GM18520 (cell line): ENCODE measurements at regions not wholly inside any gene's neighbourhood (a gene's known extent, or its start where the extent isn't known, plus 50 kb on each side); places are given as distances from the start of the nearest gene placed in this dataset.

ENCODE experiments used
- ATAC-seq: cut with Tn5 transposase; IDR thresholded peaks from one replicate; pipeline ENCODE4 v1.9.1; 2021; ENCODE audit not compliant: unreplicated experiment

DNA sequence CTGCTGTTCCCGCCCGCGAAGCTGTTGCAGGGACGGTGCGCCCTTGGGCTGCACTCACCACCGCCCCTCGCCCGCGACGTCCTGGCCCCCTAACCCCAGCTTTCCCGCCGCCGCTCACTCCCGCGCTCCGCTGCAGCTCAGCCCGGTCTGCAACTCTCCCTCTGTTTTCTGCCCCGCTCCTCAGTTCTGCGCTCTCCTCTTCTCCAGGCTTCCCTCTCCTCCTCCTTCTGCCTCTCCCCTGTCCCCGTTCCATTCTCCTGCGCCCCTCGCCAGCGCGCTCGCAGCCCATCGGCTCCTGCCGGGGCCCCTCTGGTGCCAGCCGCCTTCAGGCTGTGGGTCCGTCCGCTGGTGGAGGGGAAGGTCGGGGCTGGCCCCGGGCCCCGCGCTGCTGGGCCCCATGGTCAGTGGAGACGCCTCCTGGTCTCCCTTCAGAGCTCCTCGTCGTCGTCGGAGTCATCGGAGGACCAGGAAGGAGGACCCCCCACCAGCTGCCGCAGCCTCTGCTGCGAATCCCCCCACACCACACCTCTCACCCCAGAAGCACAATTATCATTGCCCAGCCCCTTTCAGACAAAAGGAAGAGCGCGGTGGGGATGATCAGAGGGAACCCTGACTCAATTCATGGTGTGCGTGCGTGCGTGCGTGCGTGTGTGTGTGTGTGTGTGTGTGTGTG is 223.2 kb upstream of the FOXF1 start:
- no peak for ATAC-seq

DNA sequence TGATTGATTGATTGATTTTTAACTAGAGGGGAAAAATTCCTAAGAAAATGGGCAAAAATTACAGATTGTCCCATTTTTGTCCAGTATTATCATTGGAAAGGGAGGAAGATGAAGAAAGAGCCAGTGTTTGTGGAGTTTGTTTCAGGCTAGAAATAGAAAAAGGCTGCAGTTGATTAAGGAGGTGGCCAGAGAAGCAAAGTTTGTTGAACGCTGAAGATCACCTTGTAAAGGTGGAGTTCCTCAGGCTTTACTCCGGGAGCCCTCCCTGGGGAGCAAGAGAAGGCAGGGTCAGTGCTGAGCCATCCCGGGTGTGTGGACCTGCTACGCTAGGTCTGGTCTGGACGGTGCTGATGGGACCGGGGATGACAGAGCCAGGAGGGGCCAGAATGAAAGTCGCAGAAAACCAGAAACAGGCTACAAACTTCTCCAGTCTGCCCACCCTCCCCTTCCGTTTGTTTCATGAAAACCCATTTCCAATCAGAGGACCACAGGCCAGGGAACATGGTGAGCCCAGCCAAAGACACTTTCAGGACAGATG is 222.6 kb upstream of the FOXF1 start:
- ATAC-seq = no peak

DNA sequence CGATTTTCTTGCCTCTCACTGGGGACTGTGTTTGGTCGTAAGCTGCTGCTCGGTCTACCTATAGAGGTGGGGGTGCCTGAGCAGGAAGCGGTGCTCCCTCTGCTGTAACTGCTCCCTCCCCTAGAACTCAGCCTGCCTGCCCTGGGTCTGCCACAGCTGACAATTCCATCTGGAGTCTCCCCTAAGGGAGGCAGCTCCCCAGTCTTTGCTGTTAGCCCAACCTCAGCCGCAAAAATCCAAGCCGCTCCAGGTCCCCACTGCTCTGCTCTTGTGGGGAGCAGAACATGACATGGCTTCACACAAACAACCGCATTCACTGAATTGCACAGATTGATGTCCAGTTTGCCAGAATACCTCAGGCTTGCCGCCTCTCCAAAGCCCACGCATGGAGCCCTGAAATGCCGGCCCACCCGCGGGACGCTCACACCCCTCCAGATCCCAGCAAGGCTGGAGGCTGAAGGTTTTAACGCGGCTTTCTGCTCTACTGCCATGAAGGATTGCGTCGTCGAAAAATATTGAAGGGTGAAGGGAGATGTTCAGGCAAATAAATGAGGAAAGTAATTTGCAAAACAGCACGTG is 221.5 kb upstream of the FOXF1 start:
- no peak for ATAC-seq

DNA sequence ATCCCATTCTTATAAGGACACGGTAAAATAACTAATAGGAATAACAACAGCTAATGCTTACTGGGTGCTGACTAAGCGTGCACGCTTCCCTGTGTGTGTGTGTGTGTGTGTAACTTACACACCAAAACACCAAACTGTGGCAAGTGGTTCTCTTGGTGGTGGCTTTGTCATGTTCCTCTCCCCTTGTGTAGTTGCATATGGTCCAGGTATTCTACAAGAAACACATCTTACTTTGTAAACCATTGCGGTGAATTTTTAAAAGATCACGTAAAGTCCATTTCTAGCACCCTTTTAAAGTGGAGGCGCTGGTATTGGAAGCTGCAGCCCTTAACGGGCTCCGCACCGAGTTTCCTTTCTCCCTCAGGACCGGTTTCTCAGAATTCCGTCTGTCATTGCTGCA is 221.0 kb upstream of the FOXF1 start:
- no peak for ATAC-seq

DNA sequence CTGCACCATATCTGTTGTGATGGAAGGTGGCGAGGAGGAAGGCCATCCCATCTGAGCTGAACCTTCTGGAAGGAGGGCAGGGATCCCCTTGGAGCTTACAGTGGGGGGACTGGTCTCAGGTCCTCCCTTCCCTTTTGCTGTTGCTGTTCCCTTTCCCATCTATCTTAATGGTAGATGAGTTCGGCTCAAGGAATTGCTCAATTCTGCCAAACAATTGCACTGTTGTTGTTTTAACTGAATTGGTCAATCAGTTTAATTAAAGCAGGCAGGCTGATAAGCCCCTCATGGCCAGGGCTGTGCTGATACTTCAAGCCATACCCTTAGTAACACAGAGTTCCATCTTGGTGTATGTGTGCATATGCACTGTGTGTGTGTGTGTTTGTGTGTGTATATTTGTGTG is 220.4 kb upstream of the FOXF1 start:
- no peak for ATAC-seq

DNA sequence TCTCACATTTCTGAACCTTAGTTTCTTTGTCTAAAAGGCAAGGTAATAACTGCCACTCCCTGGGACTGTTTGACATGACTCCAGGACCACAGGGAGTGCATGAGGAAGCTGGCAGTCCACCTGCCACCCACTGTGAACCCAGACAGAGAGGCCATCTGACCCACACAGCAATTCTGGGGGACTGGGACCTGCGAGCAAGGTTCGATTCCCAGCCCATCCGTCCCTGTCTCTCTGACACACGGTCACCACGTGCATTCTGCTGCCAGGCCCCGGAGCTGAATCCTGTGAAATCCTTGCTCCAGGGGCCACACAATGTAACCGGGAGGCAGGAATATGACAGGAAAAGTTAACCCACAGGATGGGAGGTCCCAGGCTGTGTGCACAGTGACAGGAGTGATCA is 218.8 kb upstream of the FOXF1 start:
- ATAC-seq = no peak

DNA sequence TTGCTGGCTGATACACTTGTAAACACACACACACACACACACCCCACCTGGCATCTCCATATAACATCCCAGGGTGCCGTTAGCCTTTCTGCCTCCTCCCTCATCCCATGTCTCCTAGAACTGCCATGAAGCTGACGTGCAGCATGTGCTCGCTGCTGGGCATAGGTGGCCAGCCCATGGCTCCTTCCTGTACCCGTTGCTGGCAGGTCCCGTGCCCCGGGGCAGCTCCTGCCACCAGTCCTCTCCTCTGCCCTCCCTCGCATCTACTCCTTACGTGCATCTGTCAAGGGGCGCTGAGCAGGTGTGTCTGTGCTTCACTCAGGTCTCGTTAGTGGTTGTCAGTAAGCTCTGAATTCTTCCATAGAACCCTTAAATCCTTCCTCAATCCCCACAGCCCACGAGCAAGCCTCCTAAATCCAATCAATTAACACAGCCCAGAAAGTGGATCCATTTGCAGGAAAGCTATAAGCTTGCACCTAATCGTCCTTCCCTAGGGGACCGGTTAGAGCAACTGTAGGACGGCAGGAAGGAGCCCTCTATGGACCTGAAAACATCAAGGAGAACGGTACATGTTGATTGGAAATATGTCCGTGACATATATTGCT is 218.1 kb upstream of the FOXF1 start:
- no peak for ATAC-seq

DNA sequence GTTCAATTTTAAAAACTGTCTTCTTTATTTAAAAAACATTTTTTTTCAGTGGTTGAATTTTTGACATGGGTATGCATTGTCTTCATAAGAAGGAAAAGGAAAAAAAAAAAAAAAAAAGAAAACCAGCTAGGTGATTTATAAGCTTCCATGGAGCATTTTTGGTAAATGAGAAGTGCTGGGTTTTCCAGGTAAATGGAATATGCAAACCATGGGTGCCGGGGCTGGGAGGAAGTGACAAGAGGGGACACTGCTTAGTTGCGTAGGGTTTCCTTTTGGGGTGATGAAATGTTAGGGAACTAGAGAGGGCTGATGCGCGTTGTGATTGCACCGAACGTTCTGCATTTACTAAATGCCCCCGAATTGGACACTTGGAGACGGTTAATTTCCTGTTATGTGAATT is 217.4 kb upstream of the FOXF1 start:
- no peak for ATAC-seq

DNA sequence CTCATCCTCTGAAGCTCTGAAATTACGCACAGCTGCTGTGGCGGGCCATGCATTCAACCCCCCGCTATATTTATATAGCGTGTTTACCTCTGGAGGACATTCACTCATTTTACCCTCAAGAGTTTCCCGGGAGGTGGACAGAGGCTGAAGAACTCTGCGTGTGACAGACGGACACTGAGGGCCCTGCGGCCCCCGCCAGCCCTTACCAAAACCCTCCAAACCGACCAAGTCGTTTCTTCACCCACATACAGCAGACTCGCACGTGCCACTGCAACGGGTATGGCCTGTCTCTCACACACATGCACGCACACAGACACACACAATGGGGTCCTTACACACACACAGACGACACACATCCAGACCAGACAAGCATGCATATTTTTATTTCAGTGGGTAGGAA is 216.4 kb upstream of the FOXF1 start:
- ATAC-seq = no peak

DNA sequence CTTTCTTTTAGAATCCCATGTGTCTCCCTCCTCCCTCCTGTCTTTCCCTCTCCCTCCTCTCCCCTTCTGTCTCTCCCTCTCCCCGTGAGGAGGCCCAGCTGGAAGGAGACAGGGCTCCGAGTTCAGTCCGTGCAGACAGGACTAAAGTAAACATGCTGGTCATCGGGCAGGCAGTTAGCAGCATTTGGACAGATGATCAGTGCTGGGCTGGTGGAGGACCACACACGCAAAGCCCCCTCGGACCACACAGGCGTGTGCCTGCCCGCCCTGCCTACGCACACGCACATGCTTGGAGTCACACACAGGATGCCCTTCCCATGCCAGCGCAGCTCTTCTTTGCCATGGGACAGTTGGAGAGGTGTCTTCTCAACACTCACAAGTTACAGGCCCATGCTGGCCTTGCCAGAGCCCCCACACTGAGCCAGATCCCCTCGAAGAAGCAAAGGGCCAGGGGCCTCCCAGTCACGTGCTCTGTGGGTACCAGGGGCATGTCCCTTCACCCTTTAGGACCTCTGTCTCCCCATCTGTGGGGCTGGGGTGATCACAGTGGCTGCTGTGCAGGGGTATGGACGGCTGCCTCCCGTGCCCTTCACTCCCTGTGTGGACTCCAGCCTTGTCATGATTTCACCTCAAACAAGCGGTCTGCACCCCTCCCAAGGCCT is 215.7 kb upstream of the FOXF1 start:
- no peak for ATAC-seq

DNA sequence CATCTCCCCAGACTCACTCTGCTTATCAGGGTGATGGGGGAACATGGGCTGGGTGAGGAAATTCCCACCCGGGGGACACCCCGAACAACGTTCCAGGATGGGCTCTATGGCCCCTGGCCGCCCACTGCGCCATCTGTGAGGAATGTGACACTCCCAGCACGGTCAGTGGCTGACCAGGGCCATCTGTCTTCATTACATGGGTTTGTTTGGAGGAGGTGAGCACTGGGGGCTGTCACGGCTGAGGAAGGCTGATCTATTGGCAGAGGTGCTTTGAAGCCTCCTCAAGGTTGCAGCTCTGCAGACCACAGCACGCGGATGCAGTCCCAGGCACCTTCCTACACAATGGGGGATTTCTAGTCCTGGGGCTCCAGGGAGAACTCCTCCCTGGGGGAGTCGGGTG is 214.1 kb upstream of the FOXF1 start:
- ATAC-seq = no peak

DNA sequence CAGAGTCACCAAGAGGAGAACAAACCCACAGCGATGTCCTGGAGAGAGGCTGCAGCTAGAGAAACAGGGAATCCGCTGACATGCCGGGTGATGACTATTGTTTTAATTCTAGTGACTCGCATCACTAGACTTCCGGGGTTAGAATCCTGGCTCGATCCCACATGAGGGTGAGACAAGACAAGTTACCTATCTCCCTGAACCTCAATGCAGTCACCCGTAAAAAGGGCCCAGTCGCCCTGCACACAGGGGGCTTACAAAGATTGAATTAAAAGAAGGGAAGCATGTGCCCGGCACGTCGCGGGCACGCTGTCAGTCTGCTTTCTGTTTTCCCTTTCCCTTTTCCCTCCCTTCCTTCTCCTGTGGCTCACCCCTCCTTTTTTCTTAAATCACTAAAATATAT is 212.9 kb upstream of the FOXF1 start:
- no peak for ATAC-seq

DNA sequence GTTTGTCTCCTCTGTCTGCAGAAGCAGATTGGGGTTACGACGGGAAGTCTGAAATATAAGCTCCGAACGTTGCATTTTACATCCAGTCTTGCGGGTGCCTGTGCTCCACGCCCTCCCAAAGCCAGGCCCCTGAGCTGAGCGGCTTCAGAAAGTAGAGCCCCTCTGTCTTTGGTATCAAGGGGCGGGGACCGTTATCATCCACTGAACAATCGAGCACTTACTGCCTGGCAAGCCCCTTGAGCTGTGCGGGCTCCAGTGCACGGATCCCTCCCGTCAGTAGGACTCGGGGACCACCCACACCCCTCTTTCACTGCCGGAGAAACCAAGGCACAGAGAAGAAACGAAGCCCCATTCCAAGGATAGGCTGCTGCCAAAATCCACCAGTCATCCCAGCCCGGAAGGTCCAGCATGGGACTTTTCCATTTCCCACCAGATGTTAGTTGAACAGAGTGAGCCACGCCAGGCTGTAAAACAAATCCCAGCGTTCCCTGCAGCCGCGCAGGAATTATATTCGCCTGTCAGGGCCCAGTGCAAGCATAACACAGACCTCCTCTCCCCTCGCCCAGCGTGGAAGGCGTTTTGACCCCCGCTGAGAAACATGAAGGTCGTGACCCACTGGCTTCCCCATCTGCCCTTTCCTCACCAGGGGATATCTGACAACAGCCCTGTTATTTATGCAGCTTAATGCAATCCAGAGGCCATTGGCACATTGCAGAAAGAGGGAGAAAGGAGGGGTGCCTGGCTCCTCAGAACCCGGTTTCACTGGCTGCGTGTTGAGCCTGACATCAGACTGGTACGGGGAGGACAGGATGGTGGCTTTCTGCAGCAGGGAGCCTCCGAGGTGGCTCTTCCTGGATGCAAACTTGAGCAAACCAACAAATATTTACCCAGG is 212.2 kb upstream of the FOXF1 start:
- ATAC-seq = no peak

DNA sequence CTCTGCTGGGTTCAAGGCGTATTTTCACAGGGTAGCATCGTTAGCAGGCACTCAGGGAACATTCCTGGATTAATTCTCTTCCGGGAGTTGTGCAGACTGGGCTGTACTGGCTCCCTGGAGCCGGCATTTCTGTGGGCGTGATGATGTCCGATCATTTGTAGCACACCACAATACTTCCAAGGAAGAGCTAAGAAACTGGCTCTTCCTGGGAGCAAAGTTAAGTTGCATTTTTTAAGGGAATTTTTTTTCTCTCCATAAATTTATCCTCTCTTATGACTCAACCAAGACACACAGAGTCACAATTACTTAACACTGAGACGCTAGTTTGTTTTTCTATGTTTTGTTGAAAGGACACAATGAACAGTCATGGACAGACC is 211.6 kb upstream of the FOXF1 start:
- no peak for ATAC-seq

DNA sequence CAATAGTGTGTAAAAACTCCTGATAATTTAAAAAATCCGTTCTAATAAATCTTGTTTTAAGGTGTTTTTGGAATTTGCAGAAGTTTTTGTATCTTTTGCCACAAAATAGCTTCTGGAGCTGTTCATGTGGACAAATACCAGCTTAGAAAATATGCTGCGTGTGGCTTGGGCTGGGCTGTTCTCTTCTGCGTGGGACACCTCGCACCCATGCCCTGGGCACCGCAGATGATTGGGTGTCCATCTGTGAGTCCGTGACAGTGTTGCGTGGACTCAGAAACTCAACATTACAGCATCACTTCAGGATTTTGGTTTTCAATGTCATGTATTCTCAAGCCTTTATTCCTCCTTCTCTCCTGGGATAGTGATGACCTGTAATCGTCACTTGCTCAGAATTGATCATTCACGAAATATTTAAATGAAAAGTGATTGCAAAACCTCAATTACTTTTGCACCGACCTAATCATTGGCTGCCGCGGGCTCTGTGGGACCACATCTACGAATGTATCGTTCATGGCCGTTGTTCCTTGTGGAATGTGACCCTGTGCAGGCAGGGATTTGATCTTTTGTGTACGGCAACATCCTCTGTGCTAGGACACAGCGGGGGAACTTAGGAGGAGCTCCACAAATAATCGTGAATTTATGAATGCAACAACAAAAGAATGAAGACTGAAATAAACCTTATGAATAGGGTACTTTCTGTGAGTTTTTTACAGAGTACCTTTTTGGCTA is 210.3 kb upstream of the FOXF1 start:
- ATAC-seq = no peak

DNA sequence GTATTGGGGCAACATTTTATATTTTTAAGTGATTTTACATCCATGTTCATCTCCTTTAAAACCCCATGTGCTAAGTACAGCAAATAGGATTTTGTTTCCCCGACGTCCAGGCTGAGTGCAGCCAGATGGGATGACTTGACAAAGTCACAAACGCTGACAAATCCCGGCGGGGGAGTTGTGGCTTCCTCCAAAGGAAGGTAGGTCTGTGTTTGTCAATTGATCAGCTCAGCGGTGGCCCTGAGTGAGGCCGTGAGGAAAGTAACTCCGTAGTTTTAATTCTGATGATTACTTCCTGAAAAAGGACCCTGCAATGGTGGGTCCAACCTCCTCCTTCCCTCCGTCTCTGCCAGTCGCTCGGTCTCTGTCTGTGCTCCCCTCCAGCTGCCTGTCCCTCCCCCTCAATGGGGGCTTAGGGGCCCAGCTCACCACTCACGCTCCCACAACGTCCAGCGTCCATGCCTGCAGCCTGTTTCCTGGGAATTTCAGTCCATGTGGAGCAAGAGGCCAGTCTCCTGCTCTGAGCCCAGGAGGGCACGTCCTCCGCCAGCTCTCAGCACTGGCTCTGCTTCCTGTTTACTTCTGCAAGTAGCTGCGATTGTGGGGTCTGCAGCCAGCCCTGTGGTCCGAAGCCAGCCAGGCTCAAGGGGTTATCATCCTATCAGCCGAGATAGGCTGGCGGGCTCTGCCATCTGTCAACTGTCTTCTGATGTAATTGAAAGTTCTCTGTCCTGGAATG is 209.4 kb upstream of the FOXF1 start:
- no peak for ATAC-seq

DNA sequence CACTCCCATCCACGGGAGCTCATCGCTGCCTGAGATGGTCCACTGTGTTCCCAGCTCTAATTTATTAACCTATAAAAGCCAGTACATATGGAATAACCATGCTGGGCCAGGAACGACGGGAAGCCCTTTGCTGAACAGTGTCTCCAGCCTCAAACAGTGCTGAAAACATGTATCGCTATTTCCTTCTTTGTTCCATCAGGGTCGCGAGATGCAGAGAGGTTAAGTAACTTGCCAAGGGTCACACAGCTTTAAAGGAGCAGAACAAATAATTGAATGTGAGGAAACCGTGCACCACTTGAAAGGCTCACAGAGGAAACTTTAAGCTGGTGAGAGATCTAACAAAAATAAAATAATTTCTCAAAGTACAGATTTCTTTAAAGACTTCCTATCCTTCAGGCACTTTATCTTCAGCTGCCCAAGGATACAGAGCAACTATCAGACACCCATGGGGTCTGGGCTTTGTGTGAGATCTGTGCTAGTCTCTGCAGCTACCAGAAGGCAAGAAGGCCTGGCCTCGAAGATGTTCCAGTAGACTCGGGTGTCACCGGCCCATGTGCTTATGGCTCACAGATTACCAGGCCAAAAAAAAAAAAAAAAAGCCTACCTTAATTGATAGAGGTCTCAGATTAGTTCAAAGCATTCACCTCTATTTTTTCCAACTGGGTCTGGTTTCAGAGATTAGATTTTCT is 207.8 kb upstream of the FOXF1 start:
- no peak for ATAC-seq

DNA sequence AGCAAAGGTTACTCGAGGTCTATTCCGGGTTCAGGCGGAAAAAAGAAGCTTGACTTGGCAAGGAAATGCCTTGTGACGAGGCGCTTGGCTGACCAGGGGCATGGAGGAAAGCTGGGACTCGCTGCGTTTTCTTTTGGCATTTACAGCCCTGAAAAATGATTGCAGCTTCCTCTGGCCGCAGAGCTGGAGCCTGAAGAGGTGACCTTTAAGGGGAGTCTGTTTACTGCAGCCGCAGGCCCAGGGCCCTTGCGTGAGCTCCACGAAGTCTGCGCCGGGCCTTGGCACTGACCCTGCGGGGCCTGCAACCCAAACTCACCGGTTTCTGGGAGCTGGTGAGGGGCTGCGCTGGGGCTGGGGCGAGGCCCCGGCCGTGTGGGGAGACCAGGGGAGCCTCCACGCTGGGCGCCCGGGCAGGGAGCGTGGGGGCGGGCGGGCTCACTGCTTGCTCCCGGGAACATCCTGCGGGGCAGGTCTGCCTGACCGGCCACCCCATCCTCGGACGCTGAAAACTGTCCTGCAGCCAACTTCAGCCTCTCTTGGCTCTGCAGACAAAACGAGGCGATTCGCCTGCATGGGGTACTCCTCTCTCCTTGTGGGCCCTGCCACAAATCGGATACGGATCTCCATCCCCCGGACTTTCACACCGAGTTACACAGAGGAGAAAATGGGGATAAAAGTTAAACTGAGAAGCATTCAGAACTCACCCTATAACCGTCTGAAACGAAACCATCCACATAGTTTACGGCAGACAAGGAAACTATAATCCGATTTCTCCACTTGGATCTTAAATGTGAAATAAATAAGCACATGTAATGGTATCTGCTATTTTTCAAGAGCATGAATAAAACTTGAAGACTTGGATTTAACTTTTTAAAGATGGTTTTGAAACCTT is 206.3 kb upstream of the FOXF1 start:
- no peak for ATAC-seq
